B cell (primary cell): ENCODE measurements at regions not wholly inside any gene's neighbourhood (a gene's known extent, or its start where the extent isn't known, plus 50 kb on each side); places are given as distances from the start of the nearest gene placed in this dataset.

Source experiments
- ATAC-seq: fragments of 200-7000 bp; cut with Tn5 transposase; one replicate; pipeline ENCODE4 v1.10.0; 2021; ENCODE audit warnings: low read depth, mild to moderate bottlenecking, moderate number of reproducible peaks, moderate library complexity
- CTCF ChIA-PET: fragments of 350-600 bp; sonication (Branson Sonifier 250); formaldehyde crosslinking; loops from one replicate; lab custom pipeline; 2021; ENCODE audit warnings: antibody characterized with exemption, inconsistent platforms; lab: Charles Lee
- POLR2A ChIA-PET: fragments of 350-600 bp; sonication (Branson Sonifier 250); formaldehyde crosslinking; loops from one replicate; lab custom pipeline; 2021; ENCODE audit warnings: antibody characterized with exemption; lab: Charles Lee
- DNase-seq: peaks from one replicate; pipeline ENCODE4 v3.0.0; 2013
- H2AFZ ChIP-seq: 2 replicates; pipeline ENCODE4 v1.6.1; 2012; ENCODE audit warnings: mild to moderate bottlenecking, low read depth, low read length; ENCODE audit not compliant: insufficient read depth, poor library complexity, severe bottlenecking
- H3K27ac ChIP-seq, 2 donors: 1 replicate in 1 of 2; 2 replicates in 1 of 2; pipeline ENCODE4 v1.5.1; 2012 to 2013; ENCODE audit warnings: low read length in 2 of 2, mild to moderate bottlenecking in 2 of 2, moderate library complexity in 1 of 2
- H3K27me3 ChIP-seq, 4 experiments: fragments of 200-600 bp in 1 of 4; sonication (generic) in 1 of 4; replicated peaks in 1 of 4; 1 replicate in 2 of 4; 2 replicates in 2 of 4; pipeline versions ENCODE4 v1.6.1 to v1.7.0; 2013 to 2016; ENCODE audit warnings: low read length in 3 of 4, mild to moderate bottlenecking in 2 of 4, mixed read lengths in 1 of 4, moderate library complexity in 1 of 4; ENCODE audit not compliant: insufficient read depth in 4 of 4, control insufficient read depth in 3 of 4; ENCODE audit errors: control extremely low read depth in 1 of 4
- H3K36me3 ChIP-seq, 2 experiments: replicated peaks in 1 of 2; 1 replicate in 1 of 2; 2 replicates in 1 of 2; pipeline versions ENCODE4 v1.6.1 to v1.7.1; 2013; ENCODE audit warnings: low read length in 1 of 2; ENCODE audit not compliant: insufficient read depth in 2 of 2, control insufficient read depth in 1 of 2; ENCODE audit errors: control extremely low read depth in 1 of 2, extremely low read depth in 1 of 2
- H3K4me1 ChIP-seq, 2 donors: fragments of 200-600 bp in 1 of 2; sonication (generic) in 1 of 2; 1 replicate in 1 of 2; 2 replicates in 1 of 2; pipeline versions ENCODE4 v1.5.1 to v1.6.1; 2013 to 2017; ENCODE audit warnings: low read length in 2 of 2; ENCODE audit not compliant: control insufficient read depth in 2 of 2, insufficient read depth in 2 of 2
- H3K4me2 ChIP-seq: replicated peaks from 2 replicates; pipeline ENCODE3; 2012; ENCODE audit warnings: mild to moderate bottlenecking, low read depth, low read length; ENCODE audit not compliant: poor library complexity, severe bottlenecking
- H3K4me3 ChIP-seq, 5 experiments: fragments of 200-600 bp in 1 of 5; sonication (generic) in 1 of 5; 1 replicate in 3 of 5; 2 replicates in 2 of 5; pipeline versions ENCODE4 v1.5.1 to v1.7.0; 2011 to 2016; ENCODE audit warnings: low read length in 4 of 5, mild to moderate bottlenecking in 4 of 5, low read depth in 2 of 5, control low read depth in 1 of 5, moderate library complexity in 1 of 5; ENCODE audit not compliant: insufficient read depth in 1 of 5; ENCODE audit errors: control extremely low read depth in 1 of 5, extremely low read depth in 1 of 5
- H3K79me2 ChIP-seq: fragments of 200-600 bp; sonication (generic); one replicate; pipeline ENCODE4 v1.6.0; 2016; ENCODE audit warnings: low read length; ENCODE audit not compliant: control insufficient read depth, insufficient read depth
- H3K9ac ChIP-seq: fragments of 200-600 bp; sonication (generic); 2 replicates; pipeline ENCODE4 v1.6.1; 2017; ENCODE audit warnings: mild to moderate bottlenecking, low read length, moderate library complexity
- H3K9me3 ChIP-seq, 3 donors: one replicate each; pipeline versions ENCODE4 v1.6.1 to v1.7.1; 2013; ENCODE audit warnings: low read length in 2 of 3; ENCODE audit not compliant: control insufficient read depth in 2 of 3, insufficient read depth in 1 of 3; ENCODE audit errors: control extremely low read depth in 1 of 3
- H4K20me1 ChIP-seq: 2 replicates; pipeline ENCODE4 v1.6.0; 2012; ENCODE audit warnings: mild to moderate bottlenecking, low read length; ENCODE audit not compliant: insufficient read depth, control insufficient read depth, poor library complexity, severe bottlenecking
- H3K27ac Mint-ChIP-seq: one replicate; pipeline ENCODE4 v1.8.0; 2021; ENCODE audit warnings: mixed read lengths
- H3K27me3 Mint-ChIP-seq: one replicate; pipeline ENCODE4 v1.8.0; 2021; ENCODE audit warnings: mixed read lengths
- H3K4me1 Mint-ChIP-seq: one replicate; pipeline ENCODE4 v1.8.0; 2021; ENCODE audit warnings: mixed read lengths
- H3K4me3 Mint-ChIP-seq: one replicate; pipeline ENCODE4 v1.8.0; 2021; ENCODE audit warnings: mixed read lengths
- H3K9me3 Mint-ChIP-seq: one replicate; pipeline ENCODE4 v1.8.0; 2022; ENCODE audit warnings: mixed read lengths; ENCODE audit not compliant: insufficient read depth
- EZH2 ChIP-seq: IDR thresholded peaks from 2 replicates; pipeline ENCODE4 v1.6.1; 2012; ENCODE audit warnings: borderline replicate concordance, low read depth, mild to moderate bottlenecking, moderate library complexity, low read length; ENCODE audit not compliant: insufficient read depth, poor library complexity, severe bottlenecking
- WGBS: methylation state at CpG from one replicate; pipeline ENCODE4 v1.1.5; 2013; ENCODE audit warnings: missing lambda C conversion rate; ENCODE audit not compliant: insufficient coverage; 5-methylcytosine and 5-hydroxymethylcytosine counted together
- intact Hi-C: fragments of 100-400 bp; cut with micrococcal nuclease; formaldehyde crosslinking; loops from one replicate; pipeline ENCODE4 v1.10.0; 2022
- TF ChIP-seq, protein P1 (sequence below): fragments of 200-600 bp; IDR thresholded peaks from one replicate; pipeline ENCODE4 v1.8.0; 2022; ENCODE audit warnings: antibody characterized with exemption, mild to moderate bottlenecking

DNA sequence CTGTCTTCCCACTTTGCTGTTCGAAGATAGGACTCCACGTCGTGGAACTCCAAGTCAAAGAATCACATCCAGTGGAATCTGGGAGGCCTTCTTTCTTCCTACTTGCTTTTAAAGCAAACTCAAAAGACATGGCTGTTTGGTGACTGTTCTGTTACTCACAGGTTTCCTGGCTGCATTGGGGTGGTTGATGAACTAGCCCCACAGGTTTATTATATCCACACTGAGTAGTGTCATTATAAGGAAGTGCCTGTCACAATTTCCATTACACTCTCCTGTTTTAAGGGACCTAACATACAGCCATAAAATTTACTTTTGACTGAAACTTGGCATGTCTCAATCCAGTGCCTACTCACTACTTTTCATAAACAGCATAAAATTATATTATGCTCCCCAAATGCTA lies 287.3 kb upstream of the SP4 start:
- no peak overlapping the region for H3K27ac Mint-ChIP-seq
- Histone ChIP-seq H3K4me1 (no peaks in the 10 kb centered on the region), H3K36me3 (no peaks in the 10 kb centered on the region), H3K4me3 (no peak overlapping the region), H3K9ac (no peak overlapping the region), H3K4me2 (no peak overlapping the region), H3K79me2 (no peaks in the 10 kb centered on the region), H3K27ac (no peak overlapping the region), H4K20me1 (no peaks in the 10 kb centered on the region), H3K27me3 (no peaks in the 10 kb centered on the region), H2AFZ (no peak overlapping the region), H3K9me3 (no peaks in the 10 kb centered on the region)
- H3K4me1 Mint-ChIP-seq, result no peaks in the 10 kb centered on the region
- WGBS, result no CpG with 5 or more reads among the region's 3 CpGs
- CTCF ChIA-PET, result no interaction called here
- no peak for TF ChIP-seq EZH2
- TF ChIP-seq, protein P1, sequence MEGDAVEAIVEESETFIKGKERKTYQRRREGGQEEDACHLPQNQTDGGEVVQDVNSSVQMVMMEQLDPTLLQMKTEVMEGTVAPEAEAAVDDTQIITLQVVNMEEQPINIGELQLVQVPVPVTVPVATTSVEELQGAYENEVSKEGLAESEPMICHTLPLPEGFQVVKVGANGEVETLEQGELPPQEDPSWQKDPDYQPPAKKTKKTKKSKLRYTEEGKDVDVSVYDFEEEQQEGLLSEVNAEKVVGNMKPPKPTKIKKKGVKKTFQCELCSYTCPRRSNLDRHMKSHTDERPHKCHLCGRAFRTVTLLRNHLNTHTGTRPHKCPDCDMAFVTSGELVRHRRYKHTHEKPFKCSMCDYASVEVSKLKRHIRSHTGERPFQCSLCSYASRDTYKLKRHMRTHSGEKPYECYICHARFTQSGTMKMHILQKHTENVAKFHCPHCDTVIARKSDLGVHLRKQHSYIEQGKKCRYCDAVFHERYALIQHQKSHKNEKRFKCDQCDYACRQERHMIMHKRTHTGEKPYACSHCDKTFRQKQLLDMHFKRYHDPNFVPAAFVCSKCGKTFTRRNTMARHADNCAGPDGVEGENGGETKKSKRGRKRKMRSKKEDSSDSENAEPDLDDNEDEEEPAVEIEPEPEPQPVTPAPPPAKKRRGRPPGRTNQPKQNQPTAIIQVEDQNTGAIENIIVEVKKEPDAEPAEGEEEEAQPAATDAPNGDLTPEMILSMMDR, result no peak
- H3K27me3 Mint-ChIP-seq, result no peaks in the 10 kb centered on the region
- no peaks in the 10 kb centered on the region for H3K9me3 Mint-ChIP-seq
- DNase-seq (no peak), ATAC-seq (no peak)
- H3K4me3 Mint-ChIP-seq, result no peak overlapping the region
- POLR2A ChIA-PET, result no interaction called here
- intact Hi-C loops, result no loop called here

- Histone ChIP-seq H3K4me2 (no peak overlapping the region), H2AFZ (no peak overlapping the region), H3K27ac (no peak overlapping the region), H3K4me1 (no peaks in the 10 kb centered on the region), H3K36me3 (no peaks in the 10 kb centered on the region), H4K20me1 (no peaks in the 10 kb centered on the region), H3K9me3 (no peaks in the 10 kb centered on the region), H3K4me3 (no peak overlapping the region), H3K9ac (no peak overlapping the region), H3K27me3 (no peaks in the 10 kb centered on the region), H3K79me2 (no peaks in the 10 kb centered on the region)
- H3K27ac Mint-ChIP-seq, result no peak overlapping the region
- no peak overlapping the region for H3K4me3 Mint-ChIP-seq
- DNase-seq, result no peak
- no peaks in the 10 kb centered on the region for H3K4me1 Mint-ChIP-seq
- POLR2A ChIA-PET, result no interaction called here
- ATAC-seq, result no peak
- no CpG with 5 or more reads among the region's 3 CpGs for WGBS
- intact Hi-C loops, result no loop called here
- TF ChIP-seq, protein P1, result no peak
- TF ChIP-seq EZH2, result no peak
- no peaks in the 10 kb centered on the region for H3K27me3 Mint-ChIP-seq
- CTCF ChIA-PET, result no interaction called here
- H3K9me3 Mint-ChIP-seq, result no peaks in the 10 kb centered on the region
These were observed 286.4 kb upstream of the SP4 start for GRCh38 chr7:21141476-21141875.
